ENCODE measurements at regions not wholly inside any gene's neighbourhood (a gene's known extent, or its start where the extent isn't known, plus 50 kb on each side); places are given as distances from the start of the nearest gene placed in this dataset.

GRCh38 chr6:14269436-14269835, 151.9 kb downstream of the CD83 start:
- H3K9me3 ChIP-seq (ENCODE audit: control extremely low read depth in 1 of 5, control insufficient read depth in 4 of 5, insufficient read depth in 2 of 5, low read depth in 1 of 5, low read length in 4 of 5), result peaks cover 0 to 11% (median 6%) of the 10 kb centered on the region in 5 experiments
- ChIA-PET CTCF (interaction anchor here (0.6 kb wide), 1 partner anchor 137 kb away, joined by 3 read pairs; no protein-coding TSS in a partner anchor), POLR2A (no interaction called here)
- no peak overlapping the region for H3K4me3 ChIP-seq (ENCODE audit: control insufficient read depth in 1 of 7, extremely low read depth in 1 of 7, insufficient read depth in 4 of 7, low read depth in 2 of 7, low read length in 6 of 7)
- H3K27ac ChIP-seq (ENCODE audit: insufficient read depth in 1 of 2, low read depth in 1 of 2, low read length in 2 of 2, poor library complexity in 1 of 2, severe bottlenecking in 2 of 2), result no peak overlapping the region
- H3K27me3 ChIP-seq (replicated peaks in 2 of 5; ENCODE audit: control insufficient read depth in 4 of 5, insufficient read depth in 5 of 5, low read length in 4 of 5), result no peaks in the 10 kb centered on the region
- no peaks in the 10 kb centered on the region for H3K36me3 ChIP-seq (ENCODE audit: control insufficient read depth in 4 of 4, insufficient read depth in 4 of 4, low read length in 3 of 4)
- 75% methylated on average over 1 of the region's 2 CpGs for WGBS (ENCODE audit: insufficient coverage)
- H3K4me1 ChIP-seq (ENCODE audit: control extremely low read depth in 1 of 4, control insufficient read depth in 4 of 4, insufficient read depth in 4 of 4, low read length in 3 of 4), result peaks cover 5 to 13% (median 10%) of the 10 kb centered on the region in 4 experiments
- DNase-seq, result peak in 1 of 3 donors; percentile 9

- Histone ChIP-seq H3K4me3 (ENCODE audit: control insufficient read depth in 1 of 7, extremely low read depth in 1 of 7, insufficient read depth in 4 of 7, low read depth in 2 of 7, low read length in 6 of 7) (no peak overlapping the region), H3K4me1 (ENCODE audit: control extremely low read depth in 1 of 4, control insufficient read depth in 4 of 4, insufficient read depth in 4 of 4, low read length in 3 of 4) (peaks cover 5 to 19% (median 17%) of the 10 kb centered on the region in 4 experiments), H3K27me3 (replicated peaks in 2 of 5; ENCODE audit: control insufficient read depth in 4 of 5, insufficient read depth in 5 of 5, low read length in 4 of 5) (no peaks in the 10 kb centered on the region), H3K27ac (ENCODE audit: insufficient read depth in 1 of 2, low read depth in 1 of 2, low read length in 2 of 2, poor library complexity in 1 of 2, severe bottlenecking in 2 of 2) (no peak overlapping the region), H3K36me3 (ENCODE audit: control insufficient read depth in 4 of 4, insufficient read depth in 4 of 4, low read length in 3 of 4) (no peaks in the 10 kb centered on the region), H3K9me3 (ENCODE audit: control extremely low read depth in 1 of 5, control insufficient read depth in 4 of 5, insufficient read depth in 2 of 5, low read depth in 1 of 5, low read length in 4 of 5) (peaks cover 0 to 11% (median 6%) of the 10 kb centered on the region in 5 experiments)
- WGBS (ENCODE audit: insufficient coverage), result 94% methylated on average over 2 of the region's 5 CpGs
- no peak for DNase-seq
- POLR2A ChIA-PET, result interaction anchor here (0.9 kb wide), 1 partner anchor 29 kb away, joined by 3 read pairs; no protein-coding TSS in a partner anchor
- CTCF ChIA-PET, result interaction anchor here (0.6 to 0.9 kb wide), 3 partner anchors 10 to 136 kb away, joined by 3 read pairs; no protein-coding TSS in a partner anchor
These were observed 152.7 kb downstream of the CD83 start for GRCh38 chr6:14270142-14270893.

GRCh38 chr6:14270925-14271788, 153.6 kb downstream of the CD83 start:
- H3K27ac ChIP-seq (ENCODE audit: insufficient read depth in 1 of 2, low read depth in 1 of 2, low read length in 2 of 2, poor library complexity in 1 of 2, severe bottlenecking in 2 of 2), result no peak overlapping the region
- peak overlapping the region in 1 of 7 experiments; percentile 11 for H3K4me3 ChIP-seq (ENCODE audit: control insufficient read depth in 1 of 7, extremely low read depth in 1 of 7, insufficient read depth in 4 of 7, low read depth in 2 of 7, low read length in 6 of 7)
- ChIA-PET POLR2A (interaction anchor here (0.6 to 0.9 kb wide), 2 partner anchors 30 to 915 kb away, joined by 3 read pairs; no protein-coding TSS in a partner anchor), CTCF (interaction anchor here (0.7 to 0.9 kb wide), 3 partner anchors 11 to 82 kb away, joined by 3 read pairs; no protein-coding TSS in a partner anchor)
- DNase-seq, result peak; percentile 86 to 99 (median 98)
- H3K36me3 ChIP-seq (ENCODE audit: control insufficient read depth in 4 of 4, insufficient read depth in 4 of 4, low read length in 3 of 4), result no peaks in the 10 kb centered on the region
- peaks cover 0 to 11% (median 6%) of the 10 kb centered on the region in 5 experiments for H3K9me3 ChIP-seq (ENCODE audit: control extremely low read depth in 1 of 5, control insufficient read depth in 4 of 5, insufficient read depth in 2 of 5, low read depth in 1 of 5, low read length in 4 of 5)
- no peaks in the 10 kb centered on the region for H3K27me3 ChIP-seq (replicated peaks in 2 of 5; ENCODE audit: control insufficient read depth in 4 of 5, insufficient read depth in 5 of 5, low read length in 4 of 5)
- peaks cover 10 to 28% (median 25%) of the 10 kb centered on the region in 4 experiments for H3K4me1 ChIP-seq (ENCODE audit: control extremely low read depth in 1 of 4, control insufficient read depth in 4 of 4, insufficient read depth in 4 of 4, low read length in 3 of 4)
- WGBS (ENCODE audit: insufficient coverage), result 36% methylated on average over 7 of the region's 11 CpGs

GRCh38 chr6:14271789-14272736, 154.5 kb downstream of the CD83 start:
- WGBS (ENCODE audit: insufficient coverage), result 65% methylated on average over 2 of the region's 4 CpGs
- Histone ChIP-seq H3K4me3 (ENCODE audit: control insufficient read depth in 1 of 7, extremely low read depth in 1 of 7, insufficient read depth in 4 of 7, low read depth in 2 of 7, low read length in 6 of 7) (no peak overlapping the region), H3K36me3 (ENCODE audit: control insufficient read depth in 4 of 4, insufficient read depth in 4 of 4, low read length in 3 of 4) (no peaks in the 10 kb centered on the region), H3K9me3 (ENCODE audit: control extremely low read depth in 1 of 5, control insufficient read depth in 4 of 5, insufficient read depth in 2 of 5, low read depth in 1 of 5, low read length in 4 of 5) (peaks cover 0 to 11% (median 6%) of the 10 kb centered on the region in 5 experiments), H3K27me3 (replicated peaks in 2 of 5; ENCODE audit: control insufficient read depth in 4 of 5, insufficient read depth in 5 of 5, low read length in 4 of 5) (no peaks in the 10 kb centered on the region), H3K27ac (ENCODE audit: insufficient read depth in 1 of 2, low read depth in 1 of 2, low read length in 2 of 2, poor library complexity in 1 of 2, severe bottlenecking in 2 of 2) (no peak overlapping the region), H3K4me1 (ENCODE audit: control extremely low read depth in 1 of 4, control insufficient read depth in 4 of 4, insufficient read depth in 4 of 4, low read length in 3 of 4) (peaks cover 18 to 37% (median 34%) of the 10 kb centered on the region in 4 experiments)
- CTCF ChIA-PET, result interaction anchor here (0.5 to 1.2 kb wide), 4 partner anchors 13 to 494 kb away, joined by 3 to 4 read pairs (median 3); no protein-coding TSS in a partner anchor
- peak in 2 of 3 donors; percentile 35 to 55 for DNase-seq
- POLR2A ChIA-PET, result interaction anchor here (0.6 kb wide), 1 partner anchor 914 kb away, joined by 3 read pairs; no protein-coding TSS in a partner anchor

- 100% methylated on average over 1 of the region's 1 CpG for WGBS (ENCODE audit: insufficient coverage)
- peaks cover 23 to 43% (median 41%) of the 10 kb centered on the region in 4 experiments for H3K4me1 ChIP-seq (ENCODE audit: control extremely low read depth in 1 of 4, control insufficient read depth in 4 of 4, insufficient read depth in 4 of 4, low read length in 3 of 4)
- no peaks in the 10 kb centered on the region for H3K36me3 ChIP-seq (ENCODE audit: control insufficient read depth in 4 of 4, insufficient read depth in 4 of 4, low read length in 3 of 4)
- DNase-seq, result no peak
- CTCF ChIA-PET, result interaction anchor here (0.5 to 1.2 kb wide), 2 partner anchors 13 to 493 kb away, joined by 3 to 4 read pairs; no protein-coding TSS in a partner anchor
- no peaks in the 10 kb centered on the region for H3K27me3 ChIP-seq (replicated peaks in 2 of 5; ENCODE audit: control insufficient read depth in 4 of 5, insufficient read depth in 5 of 5, low read length in 4 of 5)
- no peak overlapping the region for H3K27ac ChIP-seq (ENCODE audit: insufficient read depth in 1 of 2, low read depth in 1 of 2, low read length in 2 of 2, poor library complexity in 1 of 2, severe bottlenecking in 2 of 2)
- no peak overlapping the region for H3K4me3 ChIP-seq (ENCODE audit: control insufficient read depth in 1 of 7, extremely low read depth in 1 of 7, insufficient read depth in 4 of 7, low read depth in 2 of 7, low read length in 6 of 7)
- POLR2A ChIA-PET, result no interaction called here
- H3K9me3 ChIP-seq (ENCODE audit: control extremely low read depth in 1 of 5, control insufficient read depth in 4 of 5, insufficient read depth in 2 of 5, low read depth in 1 of 5, low read length in 4 of 5), result peaks cover 0 to 11% (median 6%) of the 10 kb centered on the region in 5 experiments
These were observed 155.1 kb downstream of the CD83 start for GRCh38 chr6:14272737-14273085.

GRCh38 chr6:14273191-14273590, 155.6 kb downstream of the CD83 start:
- Histone ChIP-seq H3K27me3 (replicated peaks in 2 of 5; ENCODE audit: control insufficient read depth in 4 of 5, insufficient read depth in 5 of 5, low read length in 4 of 5) (no peaks in the 10 kb centered on the region), H3K27ac (ENCODE audit: insufficient read depth in 1 of 2, low read depth in 1 of 2, low read length in 2 of 2, poor library complexity in 1 of 2, severe bottlenecking in 2 of 2) (no peak overlapping the region), H3K9me3 (ENCODE audit: control extremely low read depth in 1 of 5, control insufficient read depth in 4 of 5, insufficient read depth in 2 of 5, low read depth in 1 of 5, low read length in 4 of 5) (peaks cover 0 to 11% (median 6%) of the 10 kb centered on the region in 5 experiments), H3K4me1 (ENCODE audit: control extremely low read depth in 1 of 4, control insufficient read depth in 4 of 4, insufficient read depth in 4 of 4, low read length in 3 of 4) (peaks cover 25 to 46% (median 42%) of the 10 kb centered on the region in 4 experiments), H3K36me3 (ENCODE audit: control insufficient read depth in 4 of 4, insufficient read depth in 4 of 4, low read length in 3 of 4) (no peaks in the 10 kb centered on the region), H3K4me3 (ENCODE audit: control insufficient read depth in 1 of 7, extremely low read depth in 1 of 7, insufficient read depth in 4 of 7, low read depth in 2 of 7, low read length in 6 of 7) (no peak overlapping the region)
- ChIA-PET CTCF (interaction anchor here (0.5 to 1.2 kb wide), 2 partner anchors 13 to 492 kb away, joined by 3 to 4 read pairs; no protein-coding TSS in a partner anchor), POLR2A (no interaction called here)
- WGBS (ENCODE audit: insufficient coverage), result 99% methylated on average over 7 of the region's 8 CpGs
- no peak for DNase-seq

All from common myeloid progenitor, CD34-positive (primary cell).